ENCODE measurements at regions not wholly inside any gene's neighbourhood (a gene's known extent, or its start where the extent isn't known, plus 50 kb on each side); places are given as distances from the start of the nearest gene placed in this dataset.
A peak's percentile ranks its signal among the peaks of the same experiment; 100 is the strongest.

DNA sequence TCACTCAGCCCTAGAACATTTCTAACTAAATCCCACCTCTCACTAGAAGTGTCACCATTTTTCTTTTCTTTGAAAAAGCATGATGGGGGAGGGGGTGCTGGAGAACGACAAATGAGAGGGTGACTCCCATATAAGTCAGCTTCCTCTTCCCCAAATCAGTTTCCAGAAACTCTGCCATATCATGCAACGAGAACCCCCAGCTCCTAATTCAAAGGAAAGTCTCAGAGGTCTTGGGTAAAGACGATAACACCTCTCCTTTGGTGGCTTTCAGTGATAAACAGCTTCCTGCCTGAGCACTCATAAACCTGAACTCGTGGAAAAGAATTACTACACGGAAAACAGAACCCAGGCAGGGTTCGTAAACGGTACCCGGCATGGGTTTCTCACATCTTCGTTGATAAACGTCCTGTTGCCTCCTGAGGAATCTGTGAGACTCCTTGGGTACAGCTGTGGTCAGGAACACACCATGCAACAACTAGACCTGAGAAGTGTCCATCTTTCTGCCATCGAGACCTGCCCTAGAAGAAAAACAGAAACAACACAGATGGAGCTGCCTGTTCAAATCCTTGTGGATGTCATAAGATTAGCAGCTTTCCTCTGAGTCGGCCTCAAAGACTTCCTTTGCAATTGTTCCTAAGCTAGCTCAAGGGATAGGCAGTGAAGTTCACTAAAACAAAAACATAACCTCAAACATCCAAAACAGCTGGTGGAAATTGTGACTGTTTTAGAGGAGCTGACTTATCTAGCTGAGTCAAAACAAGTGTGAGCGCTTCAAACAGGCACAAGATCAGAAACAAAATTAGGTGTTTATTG lies 185.8 kb upstream of the PRDM1 start:
- Histone ChIP-seq H3K27me3 (ENCODE audit: insufficient read depth) (no peaks in the 10 kb centered on the region), H3K4me1 (ENCODE audit: control insufficient read depth in 1 of 2, insufficient read depth in 2 of 2, low read depth in 1 of 2, low read length in 1 of 2) (peaks cover 0 to 6% of the 10 kb centered on the region in 2 experiments; a peak in 1 of 4 replicates), H3F3A (replicated peaks; ENCODE audit: insufficient read depth) (peaks cover 5% of the 10 kb centered on the region), H3K4me2 (no peak overlapping the region), H3K79me2 (ENCODE audit: insufficient read depth) (no peaks in the 10 kb centered on the region), H3K27ac (ENCODE audit: low read depth in 2 of 2, low read length in 1 of 2) (no peak overlapping the region), H3K9me2 (no peaks in the 10 kb centered on the region), H3K9me3 (no peaks in the 10 kb centered on the region), H4K20me1 (ENCODE audit: insufficient read depth) (no peaks in the 10 kb centered on the region), H3K36me3 (replicated peaks in 1 of 2; ENCODE audit: control insufficient read depth in 1 of 2, insufficient read depth in 2 of 2, low read length in 1 of 2) (no peaks in the 10 kb centered on the region), H3K4me3 (ENCODE audit: low read depth in 2 of 2, low read length in 1 of 2) (no peak overlapping the region), H3K9ac (no peak overlapping the region), H2AFZ (ENCODE audit: low read depth) (peak overlapping the region; percentile 66)
- ChIA-PET CTCF (interaction anchor here (0.9 to 1.5 kb wide), 3 partner anchors 8 to 13 kb away, joined by 3 read pairs; no protein-coding TSS in a partner anchor), POLR2A (no interaction called here)
- TF ChIP-seq SMC3 (IDR thresholded peaks at IDR 0.05; ENCODE audit: low read depth, low read length) (no peak), TCF12 (IDR thresholded peaks at IDR 0.05) (peak; percentile 35), TAF1 (IDR thresholded peaks at IDR 0.05; ENCODE audit: borderline replicate concordance, low read depth, low read length) (no peak), RXRA (IDR thresholded peaks at IDR 0.05; ENCODE audit: borderline replicate concordance, low read depth) (no peak)
- TF ChIP-seq, protein P1, sequence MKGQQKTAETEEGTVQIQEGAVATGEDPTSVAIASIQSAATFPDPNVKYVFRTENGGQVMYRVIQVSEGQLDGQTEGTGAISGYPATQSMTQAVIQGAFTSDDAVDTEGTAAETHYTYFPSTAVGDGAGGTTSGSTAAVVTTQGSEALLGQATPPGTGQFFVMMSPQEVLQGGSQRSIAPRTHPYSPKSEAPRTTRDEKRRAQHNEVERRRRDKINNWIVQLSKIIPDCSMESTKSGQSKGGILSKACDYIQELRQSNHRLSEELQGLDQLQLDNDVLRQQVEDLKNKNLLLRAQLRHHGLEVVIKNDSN (IDR thresholded peaks at IDR 0.05; ENCODE audit: borderline replicate concordance, low read depth), result no peak
- TF ChIP-seq, protein P2, sequence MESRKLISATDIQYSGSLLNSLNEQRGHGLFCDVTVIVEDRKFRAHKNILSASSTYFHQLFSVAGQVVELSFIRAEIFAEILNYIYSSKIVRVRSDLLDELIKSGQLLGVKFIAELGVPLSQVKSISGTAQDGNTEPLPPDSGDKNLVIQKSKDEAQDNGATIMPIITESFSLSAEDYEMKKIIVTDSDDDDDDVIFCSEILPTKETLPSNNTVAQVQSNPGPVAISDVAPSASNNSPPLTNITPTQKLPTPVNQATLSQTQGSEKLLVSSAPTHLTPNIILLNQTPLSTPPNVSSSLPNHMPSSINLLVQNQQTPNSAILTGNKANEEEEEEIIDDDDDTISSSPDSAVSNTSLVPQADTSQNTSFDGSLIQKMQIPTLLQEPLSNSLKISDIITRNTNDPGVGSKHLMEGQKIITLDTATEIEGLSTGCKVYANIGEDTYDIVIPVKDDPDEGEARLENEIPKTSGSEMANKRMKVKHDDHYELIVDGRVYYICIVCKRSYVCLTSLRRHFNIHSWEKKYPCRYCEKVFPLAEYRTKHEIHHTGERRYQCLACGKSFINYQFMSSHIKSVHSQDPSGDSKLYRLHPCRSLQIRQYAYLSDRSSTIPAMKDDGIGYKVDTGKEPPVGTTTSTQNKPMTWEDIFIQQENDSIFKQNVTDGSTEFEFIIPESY (IDR thresholded peaks at IDR 0.05; ENCODE audit: borderline replicate concordance, low read depth), result no peak
- TF ChIP-seq, protein P3, sequence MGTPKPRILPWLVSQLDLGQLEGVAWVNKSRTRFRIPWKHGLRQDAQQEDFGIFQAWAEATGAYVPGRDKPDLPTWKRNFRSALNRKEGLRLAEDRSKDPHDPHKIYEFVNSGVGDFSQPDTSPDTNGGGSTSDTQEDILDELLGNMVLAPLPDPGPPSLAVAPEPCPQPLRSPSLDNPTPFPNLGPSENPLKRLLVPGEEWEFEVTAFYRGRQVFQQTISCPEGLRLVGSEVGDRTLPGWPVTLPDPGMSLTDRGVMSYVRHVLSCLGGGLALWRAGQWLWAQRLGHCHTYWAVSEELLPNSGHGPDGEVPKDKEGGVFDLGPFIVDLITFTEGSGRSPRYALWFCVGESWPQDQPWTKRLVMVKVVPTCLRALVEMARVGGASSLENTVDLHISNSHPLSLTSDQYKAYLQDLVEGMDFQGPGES (IDR thresholded peaks at IDR 0.05; ENCODE audit: low read depth, low read length), result no peak
- no peak for DNase-seq
- 39% methylated on average over 11 of the region's 13 CpGs for WGBS (ENCODE audit: low lambda C conversion rate)

DNA sequence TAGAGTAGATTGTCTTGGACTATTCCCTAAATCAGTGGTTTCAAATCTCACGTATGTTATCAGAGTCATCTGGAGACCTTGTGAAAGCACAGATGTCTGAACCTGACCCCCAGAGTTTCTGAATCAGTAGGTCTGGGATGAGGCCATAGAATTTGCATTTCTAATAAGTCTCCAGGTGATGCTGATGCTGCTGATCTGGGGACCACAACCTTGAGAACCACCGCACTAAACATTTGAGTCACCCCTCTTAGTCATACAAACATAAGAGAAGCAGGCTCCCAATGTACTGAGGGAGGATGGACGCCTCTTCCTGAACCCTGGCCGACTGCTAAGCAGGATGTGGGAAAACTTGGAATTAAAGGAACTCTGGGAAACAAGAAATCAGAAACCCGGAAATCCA lies 187.8 kb upstream of the PRDM1 start:
- Histone ChIP-seq H3K27me3 (ENCODE audit: insufficient read depth) (no peaks in the 10 kb centered on the region), H3F3A (replicated peaks; ENCODE audit: insufficient read depth) (peaks cover 5% of the 10 kb centered on the region), H3K4me2 (peak overlapping the region; percentile 14; the same call in 1 of the 2 replicates), H3K79me2 (ENCODE audit: insufficient read depth) (no peaks in the 10 kb centered on the region), H2AFZ (ENCODE audit: low read depth) (peak overlapping the region; percentile 45), H3K9me3 (no peaks in the 10 kb centered on the region), H3K4me1 (ENCODE audit: control insufficient read depth in 1 of 2, insufficient read depth in 2 of 2, low read depth in 1 of 2, low read length in 1 of 2) (peaks cover 0 to 6% of the 10 kb centered on the region in 2 experiments; a peak in 1 of 4 replicates), H3K4me3 (ENCODE audit: low read depth in 2 of 2, low read length in 1 of 2) (no peak overlapping the region), H3K27ac (ENCODE audit: low read depth in 2 of 2, low read length in 1 of 2) (no peak overlapping the region; a peak in 1 of 4 replicates), H4K20me1 (ENCODE audit: insufficient read depth) (no peaks in the 10 kb centered on the region), H3K9me2 (no peaks in the 10 kb centered on the region), H3K9ac (no peak overlapping the region), H3K36me3 (replicated peaks in 1 of 2; ENCODE audit: control insufficient read depth in 1 of 2, insufficient read depth in 2 of 2, low read length in 1 of 2) (no peaks in the 10 kb centered on the region)
- DNase-seq, result no peak
- 29% methylated on average over 5 of the region's 5 CpGs for WGBS (ENCODE audit: low lambda C conversion rate)
- CTCF ChIA-PET, result no interaction called here
- POLR2A ChIA-PET, result no interaction called here
- TF ChIP-seq RCOR1 (IDR thresholded peaks at IDR 0.05; ENCODE audit: low read length) (no peak), SIN3A (IDR thresholded peaks at IDR 0.05; ENCODE audit: borderline replicate concordance, low read depth, low read length) (no peak), POLR2AphosphoS5 (IDR thresholded peaks at IDR 0.05; ENCODE audit: low read depth, low read length) (no peak), FOXJ3 (CRISPR knock-in tag; IDR thresholded peaks at IDR 0.05) (no peak), TCF12 (IDR thresholded peaks at IDR 0.05) (peak; percentile 43; the same call in 1 of the 2 replicates), FOSL2 (IDR thresholded peaks at IDR 0.05; ENCODE audit: borderline replicate concordance, low read depth) (peak; percentile 56), EP300 (IDR thresholded peaks at IDR 0.05; ENCODE audit: borderline replicate concordance in 1 of 2, low read depth in 1 of 2, low read length in 1 of 2) (no peak), JUND (IDR thresholded peaks at IDR 0.05) (0 out of 2 replicates have a peak, but pooled peaks have one; percentile 30)
- TF ChIP-seq, protein P2 (IDR thresholded peaks at IDR 0.05; ENCODE audit: borderline replicate concordance, low read depth), result no peak
- TF ChIP-seq, protein P4, sequence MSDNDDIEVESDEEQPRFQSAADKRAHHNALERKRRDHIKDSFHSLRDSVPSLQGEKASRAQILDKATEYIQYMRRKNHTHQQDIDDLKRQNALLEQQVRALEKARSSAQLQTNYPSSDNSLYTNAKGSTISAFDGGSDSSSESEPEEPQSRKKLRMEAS (IDR thresholded peaks at IDR 0.05; ENCODE audit: low read depth), result no peak
